NCI-H748 treated with DMSO at 0.1 percent for 48 hours (cell line): ENCODE measurements at regions not wholly inside any gene's neighbourhood (a gene's known extent, or its start where the extent isn't known, plus 50 kb on each side); places are given as distances from the start of the nearest gene placed in this dataset.
"Not testable (repeated sequence)": the region's sequence is repeated elsewhere in the genome, so short reads cannot be mapped to it uniquely, and the experiment has no call there.

ENCODE experiments used
- DNase-seq: peaks from one replicate; lab custom pipeline; 2025; lab: John Stamatoyannopoulos, UW

GRCh38 chr2:172287605-172288315 lies 139.6 kb upstream of the ITGA6 start:
- no peak for DNase-seq

DNA sequence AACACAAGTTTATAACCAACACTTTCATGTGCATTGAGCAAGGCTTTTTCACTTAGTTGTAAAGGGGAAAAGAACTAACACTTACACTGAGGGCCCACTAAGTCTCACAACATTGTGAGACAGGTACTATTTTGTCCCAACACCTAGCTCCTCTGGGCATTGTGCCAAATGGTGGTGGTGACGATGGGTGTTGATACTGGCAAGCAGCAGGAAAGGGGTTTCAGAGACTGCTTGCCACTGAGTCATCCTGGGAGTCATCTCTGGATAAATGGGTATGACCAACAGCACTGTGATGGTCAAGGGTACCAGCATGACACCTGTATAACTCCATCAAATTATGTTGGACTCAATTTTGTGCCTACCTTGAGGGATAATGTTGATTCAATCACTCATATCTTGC lies 138.8 kb upstream of the ITGA6 start:
- no peak for DNase-seq

GRCh38 chr2:172293952-172294351 lies 133.4 kb upstream of the ITGA6 start:
- DNase-seq: peak; percentile 50

- no peak for DNase-seq
Measured at GRCh38 chr2:172294983-172295382, 132.4 kb upstream of the ITGA6 start.

DNA sequence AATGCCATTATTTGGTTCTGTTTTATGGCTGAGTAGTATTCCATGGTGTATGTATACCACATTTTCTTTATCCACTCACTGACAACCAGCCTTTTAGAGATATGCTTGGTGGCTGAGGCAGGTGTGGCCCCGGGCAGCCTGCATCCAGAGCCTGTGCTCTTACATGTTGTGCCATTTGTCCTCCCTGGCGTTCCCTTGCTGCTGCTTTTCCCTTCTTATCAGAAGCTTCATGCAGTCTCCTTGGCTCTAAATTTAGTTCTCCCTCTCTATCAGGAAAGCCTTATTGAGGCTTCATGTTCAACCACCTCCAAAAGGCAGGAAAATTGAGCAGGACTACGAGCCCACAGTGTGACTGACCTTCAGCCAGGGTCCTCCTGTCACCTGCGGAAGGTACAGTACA lies 131.7 kb upstream of the ITGA6 start:
- no peak for DNase-seq

DNA sequence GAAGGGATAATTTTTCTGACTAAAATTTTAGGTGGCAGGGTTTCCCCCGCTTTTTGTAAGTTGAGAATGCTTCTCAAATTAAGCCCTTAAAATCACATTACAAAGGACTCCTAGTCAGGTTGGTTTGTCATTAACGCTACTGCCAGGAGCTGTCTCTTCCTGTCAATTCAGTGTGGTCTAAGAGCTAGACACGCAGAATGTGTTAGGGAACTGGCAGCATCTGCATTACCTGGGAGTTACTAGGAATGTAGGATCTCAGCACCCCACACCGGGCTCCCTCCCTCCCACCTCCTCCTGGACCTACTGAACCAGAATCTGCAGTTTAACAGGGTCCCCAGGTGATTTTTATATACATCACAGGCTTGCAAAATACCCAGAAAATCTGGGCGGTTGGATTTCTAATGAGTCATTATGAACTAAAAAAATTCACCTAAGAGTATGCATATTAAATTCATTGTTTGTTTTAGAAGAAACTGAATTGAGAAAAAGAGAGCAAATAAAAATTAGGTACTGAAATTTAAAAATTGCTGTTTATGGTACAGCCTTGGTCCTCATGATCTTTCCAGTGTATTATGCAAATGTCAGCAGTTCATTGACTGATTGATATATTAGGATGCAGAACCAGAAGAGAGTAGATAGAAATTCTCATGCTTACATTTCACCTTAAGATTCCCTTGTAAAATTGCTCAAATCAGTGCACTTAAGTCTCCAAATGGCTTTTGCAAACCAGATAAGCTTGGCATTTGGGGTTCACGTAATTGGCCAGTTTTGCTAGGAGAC lies 130.9 kb upstream of the ITGA6 start:
- DNase-seq: no peak

GRCh38 chr2:172297531-172297930 lies 129.9 kb upstream of the ITGA6 start:
- DNase-seq: no peak

GRCh38 chr2:172297950-172298349 lies 129.4 kb upstream of the ITGA6 start:
- DNase-seq: no peak

GRCh38 chr2:172299741-172300140 lies 127.6 kb upstream of the ITGA6 start:
- DNase-seq: peak; percentile 94

DNA sequence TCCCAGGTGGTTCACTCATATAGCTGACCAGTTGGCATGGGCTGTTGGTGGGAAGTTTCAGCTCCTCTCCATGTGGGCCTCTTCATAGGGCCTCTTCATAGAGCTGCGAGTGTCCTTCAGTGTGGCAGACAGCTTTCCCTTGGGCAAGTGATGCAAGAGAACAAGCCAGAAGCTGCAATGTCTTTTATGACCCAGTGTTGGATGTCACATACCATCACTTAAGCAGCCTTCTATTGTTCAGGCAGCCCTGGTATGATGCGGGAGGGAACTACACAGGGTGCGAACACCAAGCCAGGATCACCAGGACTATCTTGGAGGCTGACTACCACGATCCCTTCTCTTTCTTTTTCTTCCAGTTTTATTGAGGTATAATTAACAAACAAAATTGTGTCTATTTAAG lies 126.5 kb upstream of the ITGA6 start:
- no peak for DNase-seq

DNA sequence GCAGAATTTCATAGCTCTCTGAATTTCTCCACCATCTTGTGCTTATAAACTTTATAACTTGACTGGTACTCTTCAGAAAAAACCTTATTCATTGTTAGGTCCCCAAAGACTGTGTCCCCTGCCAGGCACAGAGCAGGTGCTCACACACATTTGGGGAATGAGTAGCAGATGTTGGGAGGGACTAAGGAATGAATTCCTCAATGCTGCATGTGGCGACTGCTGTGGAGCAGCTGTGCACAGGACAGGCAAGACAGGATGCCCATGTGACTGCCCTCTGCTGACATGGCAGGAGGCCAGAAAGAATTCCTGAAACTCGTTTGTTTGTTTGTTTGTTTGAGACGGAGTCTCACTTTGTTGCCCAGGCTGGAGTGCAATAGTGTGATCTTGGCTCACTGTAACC lies 122.3 kb upstream of the ITGA6 start:
- DNase-seq: no peak

GRCh38 chr2:172307800-172308199 lies 119.6 kb upstream of the ITGA6 start:
- DNase-seq: peak; percentile 78

- DNase-seq: peak; percentile 90
Measured at GRCh38 chr2:172308253-172308935, 119.0 kb upstream of the ITGA6 start.

- DNase-seq: no peak
Measured at GRCh38 chr2:172311921-172312345, 115.5 kb upstream of the ITGA6 start.

GRCh38 chr2:172313715-172314341 lies 113.6 kb upstream of the ITGA6 start:
- no peak for DNase-seq

- not testable (repeated sequence) for DNase-seq
Measured at GRCh38 chr2:172315070-172315469, 112.3 kb upstream of the ITGA6 start.

GRCh38 chr2:172322049-172322448 lies 105.3 kb upstream of the ITGA6 start:
- no peak for DNase-seq

- DNase-seq: no peak
Measured at GRCh38 chr2:172323256-172323655, 104.1 kb upstream of the ITGA6 start.

DNA sequence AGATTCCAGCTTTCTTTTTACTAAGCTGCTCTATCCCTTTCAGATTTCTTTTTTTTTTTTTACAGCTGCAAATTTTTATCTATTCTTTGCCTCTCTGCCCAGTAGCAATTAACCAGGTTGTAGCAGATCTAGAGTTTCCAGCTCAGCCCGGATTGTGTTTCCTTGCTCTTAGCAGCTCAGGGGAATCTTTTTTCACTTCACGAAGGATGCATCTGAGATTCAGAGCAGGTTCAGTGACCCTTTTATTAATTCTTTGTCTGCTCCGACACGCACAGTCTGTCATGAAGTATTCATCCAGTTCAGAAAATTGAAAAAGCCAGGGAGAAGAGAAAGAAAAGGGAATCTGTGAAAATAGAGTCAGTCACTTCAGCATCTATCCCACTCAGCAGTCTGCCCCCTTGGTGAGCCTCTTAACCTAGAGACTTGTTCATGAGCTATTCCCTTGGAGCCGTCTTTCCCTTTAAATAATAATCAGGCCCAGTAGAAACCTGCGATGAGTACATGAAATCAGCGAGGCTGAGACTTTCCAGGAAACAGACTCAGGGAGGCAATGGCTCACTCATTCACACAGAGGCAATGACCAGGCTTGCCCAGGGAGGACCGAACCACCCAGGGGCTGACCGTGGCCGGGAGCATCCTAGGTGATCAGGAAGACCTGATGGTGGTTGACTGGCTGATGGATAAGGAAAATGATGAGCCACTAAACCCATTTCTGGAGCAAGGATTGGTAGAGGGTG lies 103.4 kb upstream of the ITGA6 start:
- DNase-seq: no peak

- DNase-seq: no peak
Measured at GRCh38 chr2:172326211-172326509, 101.2 kb upstream of the ITGA6 start.

- DNase-seq: no peak
Measured at GRCh38 chr2:172328103-172328841, 99.1 kb upstream of the ITGA6 start.
